ENCODE measurements at regions not wholly inside any gene's neighbourhood (a gene's known extent, or its start where the extent isn't known, plus 50 kb on each side); places are given as distances from the start of the nearest gene placed in this dataset.

- H3K9me2 ChIP-seq (replicated peaks; ENCODE audit: control insufficient read depth, low read length): no peaks in the 10 kb centered on the region
- H3K79me2 ChIP-seq (ENCODE audit: control insufficient read depth, low read length): no peaks in the 10 kb centered on the region
- H3K4me3 ChIP-seq (ENCODE audit: low read length): no peak overlapping the region
- no peak overlapping the region for H3K4me2 ChIP-seq (ENCODE audit: low read length)
- H3K9me3 ChIP-seq (ENCODE audit: control insufficient read depth, insufficient read depth, low read length): no peaks in the 10 kb centered on the region
- no peaks in the 10 kb centered on the region for H4K20me1 ChIP-seq (ENCODE audit: control insufficient read depth, insufficient read depth, low read depth, low read length)
- no peaks in the 10 kb centered on the region for H3K4me1 ChIP-seq (ENCODE audit: control insufficient read depth, low read length)
- H3K36me3 ChIP-seq (ENCODE audit: control insufficient read depth, low read length): no peaks in the 10 kb centered on the region
- H3K27ac ChIP-seq (ENCODE audit: low read depth, low read length): no peak overlapping the region
- no peaks in the 10 kb centered on the region for H3K27me3 ChIP-seq (ENCODE audit: control insufficient read depth, low read length)
- no peaks in the 10 kb centered on the region for H3F3A ChIP-seq (ENCODE audit: control insufficient read depth, insufficient read depth)
- TF ChIP-seq, protein P1, sequence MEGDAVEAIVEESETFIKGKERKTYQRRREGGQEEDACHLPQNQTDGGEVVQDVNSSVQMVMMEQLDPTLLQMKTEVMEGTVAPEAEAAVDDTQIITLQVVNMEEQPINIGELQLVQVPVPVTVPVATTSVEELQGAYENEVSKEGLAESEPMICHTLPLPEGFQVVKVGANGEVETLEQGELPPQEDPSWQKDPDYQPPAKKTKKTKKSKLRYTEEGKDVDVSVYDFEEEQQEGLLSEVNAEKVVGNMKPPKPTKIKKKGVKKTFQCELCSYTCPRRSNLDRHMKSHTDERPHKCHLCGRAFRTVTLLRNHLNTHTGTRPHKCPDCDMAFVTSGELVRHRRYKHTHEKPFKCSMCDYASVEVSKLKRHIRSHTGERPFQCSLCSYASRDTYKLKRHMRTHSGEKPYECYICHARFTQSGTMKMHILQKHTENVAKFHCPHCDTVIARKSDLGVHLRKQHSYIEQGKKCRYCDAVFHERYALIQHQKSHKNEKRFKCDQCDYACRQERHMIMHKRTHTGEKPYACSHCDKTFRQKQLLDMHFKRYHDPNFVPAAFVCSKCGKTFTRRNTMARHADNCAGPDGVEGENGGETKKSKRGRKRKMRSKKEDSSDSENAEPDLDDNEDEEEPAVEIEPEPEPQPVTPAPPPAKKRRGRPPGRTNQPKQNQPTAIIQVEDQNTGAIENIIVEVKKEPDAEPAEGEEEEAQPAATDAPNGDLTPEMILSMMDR (IDR thresholded peaks at IDR 0.05; ENCODE audit: low read depth, low read length, poor library complexity, severe bottlenecking): no peak
- TF ChIP-seq EZH2phosphoT487 (IDR thresholded peaks at IDR 0.05; ENCODE audit: borderline replicate concordance, low read length): no peak
Observed at GRCh38 chr11:21865541-21865940, 327.3 kb upstream of the ANO5 start.

DNA sequence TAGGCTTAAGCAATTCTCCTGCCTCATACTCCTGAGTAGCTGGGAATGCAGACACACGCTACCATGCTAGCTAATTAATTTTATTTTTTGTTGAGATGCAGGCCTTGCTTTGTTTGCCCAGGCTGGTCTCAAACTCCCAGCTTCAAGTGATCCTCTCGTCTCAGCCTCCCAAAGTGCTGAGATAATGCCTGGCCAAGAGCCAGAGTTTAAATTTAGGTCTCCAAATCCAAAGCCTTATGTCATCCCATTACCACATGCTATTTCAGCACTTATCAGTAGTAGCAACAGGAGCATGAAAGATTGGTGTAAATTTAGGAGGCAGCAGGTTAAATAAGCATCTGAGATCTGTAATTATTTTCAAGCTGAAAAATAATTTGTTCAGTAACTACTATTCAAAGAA lies 326.1 kb upstream of the ANO5 start:
- H3F3A ChIP-seq (ENCODE audit: control insufficient read depth, insufficient read depth): no peaks in the 10 kb centered on the region
- H3K4me3 ChIP-seq (ENCODE audit: low read length): no peak overlapping the region
- H3K9me3 ChIP-seq (ENCODE audit: control insufficient read depth, insufficient read depth, low read length): no peaks in the 10 kb centered on the region
- H3K27me3 ChIP-seq (ENCODE audit: control insufficient read depth, low read length): no peaks in the 10 kb centered on the region
- no peak overlapping the region for H3K27ac ChIP-seq (ENCODE audit: low read depth, low read length)
- H3K9me2 ChIP-seq (replicated peaks; ENCODE audit: control insufficient read depth, low read length): no peaks in the 10 kb centered on the region
- no peak overlapping the region for H3K4me2 ChIP-seq (ENCODE audit: low read length)
- H4K20me1 ChIP-seq (ENCODE audit: control insufficient read depth, insufficient read depth, low read depth, low read length): no peaks in the 10 kb centered on the region
- no peak for TF ChIP-seq EZH2phosphoT487 (IDR thresholded peaks at IDR 0.05; ENCODE audit: borderline replicate concordance, low read length)
- TF ChIP-seq, protein P1 (IDR thresholded peaks at IDR 0.05; ENCODE audit: low read depth, low read length, poor library complexity, severe bottlenecking): no peak
- H3K36me3 ChIP-seq (ENCODE audit: control insufficient read depth, low read length): no peaks in the 10 kb centered on the region
- no peaks in the 10 kb centered on the region for H3K79me2 ChIP-seq (ENCODE audit: control insufficient read depth, low read length)
- no peaks in the 10 kb centered on the region for H3K4me1 ChIP-seq (ENCODE audit: control insufficient read depth, low read length)

- Histone ChIP-seq H4K20me1 (ENCODE audit: control insufficient read depth, insufficient read depth, low read depth, low read length) (no peaks in the 10 kb centered on the region), H3K79me2 (ENCODE audit: control insufficient read depth, low read length) (no peaks in the 10 kb centered on the region), H3K36me3 (ENCODE audit: control insufficient read depth, low read length) (no peaks in the 10 kb centered on the region), H3K4me3 (ENCODE audit: low read length) (no peak overlapping the region), H3K27me3 (ENCODE audit: control insufficient read depth, low read length) (no peaks in the 10 kb centered on the region), H3K9me2 (replicated peaks; ENCODE audit: control insufficient read depth, low read length) (no peaks in the 10 kb centered on the region), H3K4me2 (ENCODE audit: low read length) (no peak overlapping the region), H3K27ac (ENCODE audit: low read depth, low read length) (no peak overlapping the region), H3K4me1 (ENCODE audit: control insufficient read depth, low read length) (no peaks in the 10 kb centered on the region), H3F3A (ENCODE audit: control insufficient read depth, insufficient read depth) (no peaks in the 10 kb centered on the region), H3K9me3 (ENCODE audit: control insufficient read depth, insufficient read depth, low read length) (no peaks in the 10 kb centered on the region)
- TF ChIP-seq, protein P1 (IDR thresholded peaks at IDR 0.05; ENCODE audit: low read depth, low read length, poor library complexity, severe bottlenecking): no peak
- TF ChIP-seq EZH2phosphoT487 (IDR thresholded peaks at IDR 0.05; ENCODE audit: borderline replicate concordance, low read length): no peak
Observed at GRCh38 chr11:21877151-21877550, 315.7 kb upstream of the ANO5 start.

GRCh38 chr11:21883354-21883753 lies 309.5 kb upstream of the ANO5 start:
- no peaks in the 10 kb centered on the region for H4K20me1 ChIP-seq (ENCODE audit: control insufficient read depth, insufficient read depth, low read depth, low read length)
- no peak for TF ChIP-seq EZH2phosphoT487 (IDR thresholded peaks at IDR 0.05; ENCODE audit: borderline replicate concordance, low read length)
- TF ChIP-seq, protein P1 (IDR thresholded peaks at IDR 0.05; ENCODE audit: low read depth, low read length, poor library complexity, severe bottlenecking): no peak

More at GRCh38 chr11:21883354-21883753, 309.5 kb upstream of the ANO5 start:
- H3K27me3 ChIP-seq (ENCODE audit: control insufficient read depth, low read length): no peaks in the 10 kb centered on the region
- no peaks in the 10 kb centered on the region for H3F3A ChIP-seq (ENCODE audit: control insufficient read depth, insufficient read depth)
- no peaks in the 10 kb centered on the region for H3K4me1 ChIP-seq (ENCODE audit: control insufficient read depth, low read length)
- H3K27ac ChIP-seq (ENCODE audit: low read depth, low read length): no peak overlapping the region
- no peak overlapping the region for H3K4me3 ChIP-seq (ENCODE audit: low read length)
- H3K4me2 ChIP-seq (ENCODE audit: low read length): no peak overlapping the region
- H3K79me2 ChIP-seq (ENCODE audit: control insufficient read depth, low read length): no peaks in the 10 kb centered on the region
- H3K36me3 ChIP-seq (ENCODE audit: control insufficient read depth, low read length): no peaks in the 10 kb centered on the region
- no peaks in the 10 kb centered on the region for H3K9me3 ChIP-seq (ENCODE audit: control insufficient read depth, insufficient read depth, low read length)
- H3K9me2 ChIP-seq (replicated peaks; ENCODE audit: control insufficient read depth, low read length): no peaks in the 10 kb centered on the region
